ENCODE measurements at regions not wholly inside any gene's neighbourhood (a gene's known extent, or its start where the extent isn't known, plus 50 kb on each side); places are given as distances from the start of the nearest gene placed in this dataset.
"Not testable (repeated sequence)": the region's sequence is repeated elsewhere in the genome, so short reads cannot be mapped to it uniquely, and the experiment has no call there.

DNA sequence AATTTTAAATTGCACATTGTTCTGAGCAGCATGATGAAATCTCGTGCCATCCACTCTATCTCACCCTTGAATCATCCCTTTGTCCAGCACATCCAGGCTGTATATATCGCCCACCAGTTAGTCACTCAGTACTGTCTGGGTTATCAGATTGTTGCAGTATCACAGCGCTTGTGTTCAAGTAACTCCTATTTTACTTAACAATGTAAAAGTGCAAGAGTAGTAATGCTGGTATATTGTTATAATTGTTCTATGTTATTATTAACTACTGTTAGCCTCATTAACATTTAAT, 82.8 kb upstream of the NBPF26 start:
- not testable (repeated sequence) for TF ChIP-seq EZH2phosphoT487 (IDR thresholded peaks at IDR 0.05; ENCODE audit: low read depth, severe bottlenecking, unreplicated experiment); EZH2 (IDR thresholded peaks at IDR 0.05; ENCODE audit: borderline replicate concordance)
- TF ChIP-seq, protein P1, sequence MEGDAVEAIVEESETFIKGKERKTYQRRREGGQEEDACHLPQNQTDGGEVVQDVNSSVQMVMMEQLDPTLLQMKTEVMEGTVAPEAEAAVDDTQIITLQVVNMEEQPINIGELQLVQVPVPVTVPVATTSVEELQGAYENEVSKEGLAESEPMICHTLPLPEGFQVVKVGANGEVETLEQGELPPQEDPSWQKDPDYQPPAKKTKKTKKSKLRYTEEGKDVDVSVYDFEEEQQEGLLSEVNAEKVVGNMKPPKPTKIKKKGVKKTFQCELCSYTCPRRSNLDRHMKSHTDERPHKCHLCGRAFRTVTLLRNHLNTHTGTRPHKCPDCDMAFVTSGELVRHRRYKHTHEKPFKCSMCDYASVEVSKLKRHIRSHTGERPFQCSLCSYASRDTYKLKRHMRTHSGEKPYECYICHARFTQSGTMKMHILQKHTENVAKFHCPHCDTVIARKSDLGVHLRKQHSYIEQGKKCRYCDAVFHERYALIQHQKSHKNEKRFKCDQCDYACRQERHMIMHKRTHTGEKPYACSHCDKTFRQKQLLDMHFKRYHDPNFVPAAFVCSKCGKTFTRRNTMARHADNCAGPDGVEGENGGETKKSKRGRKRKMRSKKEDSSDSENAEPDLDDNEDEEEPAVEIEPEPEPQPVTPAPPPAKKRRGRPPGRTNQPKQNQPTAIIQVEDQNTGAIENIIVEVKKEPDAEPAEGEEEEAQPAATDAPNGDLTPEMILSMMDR (IDR thresholded peaks at IDR 0.05; ENCODE audit: poor library complexity): not testable (repeated sequence)
